Transverse colon (tissue), 4 donors: ENCODE measurements at regions not wholly inside any gene's neighbourhood (a gene's known extent, or its start where the extent isn't known, plus 50 kb on each side); places are given as distances from the start of the nearest gene placed in this dataset.

ENCODE experiments used
- DNase-seq: peaks from one replicate; pipeline ENCODE4 v3.0.0-alpha.2; 2019
- H3K27ac ChIP-seq, 4 donors: fragments of 200-600 bp; sonication (generic); 2 replicates each; pipeline ENCODE4 v1.5.1; 2016 to 2018; ENCODE audit warnings: inconsistent platforms in 4 of 4
- H3K27me3 ChIP-seq: fragments of 200-600 bp; sonication (generic); 2 replicates; pipeline ENCODE4 v1.5.1; 2017; ENCODE audit warnings: inconsistent platforms
- H3K36me3 ChIP-seq, 4 donors: fragments of 200-600 bp; sonication (generic); 2 replicates each; pipeline ENCODE4 v1.5.1; 2017 to 2019; ENCODE audit warnings: inconsistent platforms in 4 of 4
- H3K4me1 ChIP-seq, 4 donors: fragments of 200-600 bp; sonication (generic); 2 replicates each; pipeline ENCODE4 v1.5.1; 2017 to 2020; ENCODE audit warnings: inconsistent platforms in 4 of 4
- H3K4me3 ChIP-seq, 4 donors: fragments of 200-600 bp; sonication (generic); 1 replicate in 1 of 4; 2 replicates in 3 of 4; pipeline versions ENCODE4 v1.5.1 to v1.6.1; 2017 to 2019; ENCODE audit warnings: inconsistent platforms in 4 of 4
- H3K9me3 ChIP-seq, 2 donors: fragments of 200-600 bp; sonication (generic); 2 replicates each; pipeline ENCODE4 v1.5.1; 2017 to 2019; ENCODE audit warnings: inconsistent platforms in 2 of 2
- EP300 ChIP-seq: sonication (generic); formaldehyde crosslinking; IDR thresholded peaks from one replicate; pipeline ENCODE4 v1.6.1; 2017; ENCODE audit warnings: antibody characterized with exemption, low read depth
- POLR2A ChIP-seq: fragments of 450-650 bp; IDR thresholded peaks from one replicate; pipeline ENCODE4 v1.6.1; 2016; ENCODE audit warnings: antibody characterized with exemption, mild to moderate bottlenecking, moderate library complexity
- POLR2AphosphoS5 ChIP-seq, 3 donors: sonication (generic); formaldehyde crosslinking; IDR thresholded peaks; one replicate each; pipeline ENCODE4 v1.6.1; 2016; ENCODE audit warnings: antibody characterized with exemption in 3 of 3
- WGBS, 2 donors: methylation state at CpG; one replicate each; pipeline ENCODE4 v1.1.5; 2018; ENCODE audit warnings: low coverage in 1 of 2; 5-methylcytosine and 5-hydroxymethylcytosine counted together
- in situ Hi-C, 4 donors: fragments of 200-750 bp; cut with MboI; loops; one replicate each; pipeline versions ENCODE4 v1.15.0 to v1.15.1; 2017; ENCODE audit warnings: low sequenced_read_pairs in 3 of 4, low pct_ligation_motif_present in 1 of 4, low pct_unique_long_range_greater_than_20kb in 1 of 4
- intact Hi-C: fragments of 100-400 bp; cut with DNase I; formaldehyde crosslinking; loops from one replicate; pipeline ENCODE4 v1.15.1; 2023; ENCODE audit warnings: low total_unique reads
- TF ChIP-seq, protein P1 (sequence below), 5 experiments: fragments of 200-600 bp in 3 of 5; fragments of 450-650 bp in 2 of 5; sonication (generic) in 3 of 5; IDR thresholded peaks; 1 replicate in 2 of 5; 2 replicates in 3 of 5; pipeline ENCODE4 v1.5.1; 2016 to 2017; ENCODE audit warnings: antibody characterized with exemption in 5 of 5, inconsistent platforms in 3 of 5, mild to moderate bottlenecking in 2 of 5, moderate library complexity in 1 of 5

GRCh38 chr22:48394787-48395186, 1432.9 kb downstream of the BRD1 start:
- H3K9me3 ChIP-seq, result no peaks in the 10 kb centered on the region
- no peak for DNase-seq
- WGBS, 2 donors, result 68% methylated on average over 8 of the region's 8 CpGs; no CpG with 5 or more reads in 1 of the 2 donors
- H3K4me3 ChIP-seq, result no peak overlapping the region
- no peaks in the 10 kb centered on the region for H3K27me3 ChIP-seq
- in situ Hi-C loops, result no loop called here
- H3K36me3 ChIP-seq, result no peaks in the 10 kb centered on the region
- intact Hi-C loops, result no loop called here
- H3K27ac ChIP-seq, result no peak overlapping the region
- H3K4me1 ChIP-seq, result no peaks in the 10 kb centered on the region
- TF ChIP-seq, protein P1, sequence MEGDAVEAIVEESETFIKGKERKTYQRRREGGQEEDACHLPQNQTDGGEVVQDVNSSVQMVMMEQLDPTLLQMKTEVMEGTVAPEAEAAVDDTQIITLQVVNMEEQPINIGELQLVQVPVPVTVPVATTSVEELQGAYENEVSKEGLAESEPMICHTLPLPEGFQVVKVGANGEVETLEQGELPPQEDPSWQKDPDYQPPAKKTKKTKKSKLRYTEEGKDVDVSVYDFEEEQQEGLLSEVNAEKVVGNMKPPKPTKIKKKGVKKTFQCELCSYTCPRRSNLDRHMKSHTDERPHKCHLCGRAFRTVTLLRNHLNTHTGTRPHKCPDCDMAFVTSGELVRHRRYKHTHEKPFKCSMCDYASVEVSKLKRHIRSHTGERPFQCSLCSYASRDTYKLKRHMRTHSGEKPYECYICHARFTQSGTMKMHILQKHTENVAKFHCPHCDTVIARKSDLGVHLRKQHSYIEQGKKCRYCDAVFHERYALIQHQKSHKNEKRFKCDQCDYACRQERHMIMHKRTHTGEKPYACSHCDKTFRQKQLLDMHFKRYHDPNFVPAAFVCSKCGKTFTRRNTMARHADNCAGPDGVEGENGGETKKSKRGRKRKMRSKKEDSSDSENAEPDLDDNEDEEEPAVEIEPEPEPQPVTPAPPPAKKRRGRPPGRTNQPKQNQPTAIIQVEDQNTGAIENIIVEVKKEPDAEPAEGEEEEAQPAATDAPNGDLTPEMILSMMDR (IDR thresholded peaks at IDR 0.05), result no peak
- TF ChIP-seq EP300, result no peak
- no peak for TF ChIP-seq POLR2AphosphoS5 (IDR thresholded peaks at IDR 0.05)
- TF ChIP-seq POLR2A, result no peak

- Histone ChIP-seq H3K27me3 (no peaks in the 10 kb centered on the region), H3K4me1 (no peaks in the 10 kb centered on the region), H3K36me3 (no peaks in the 10 kb centered on the region), H3K9me3 (no peaks in the 10 kb centered on the region), H3K27ac (no peak overlapping the region), H3K4me3 (no peak overlapping the region)
- DNase-seq, result no peak
- intact Hi-C loops (no loop called here), in situ Hi-C loops (no loop called here)
- TF ChIP-seq, protein P1 (IDR thresholded peaks at IDR 0.05), result no peak
- no peak for TF ChIP-seq POLR2AphosphoS5 (IDR thresholded peaks at IDR 0.05)
- no peak for TF ChIP-seq EP300
- 80 to 88% methylated on average over 7 to 10 of the region's 10 CpGs for WGBS, 2 donors
These were observed 1433.8 kb downstream of the BRD1 start for GRCh38 chr22:48393885-48394284.

- Histone ChIP-seq H3K4me3 (no peak overlapping the region), H3K36me3 (no peaks in the 10 kb centered on the region), H3K27ac (no peak overlapping the region), H3K27me3 (no peaks in the 10 kb centered on the region), H3K9me3 (no peaks in the 10 kb centered on the region), H3K4me1 (no peaks in the 10 kb centered on the region)
- no peak for DNase-seq
- TF ChIP-seq, protein P1 (IDR thresholded peaks at IDR 0.05), result no peak
- TF ChIP-seq POLR2AphosphoS5 (IDR thresholded peaks at IDR 0.05), result no peak
- no peak for TF ChIP-seq EP300
- TF ChIP-seq POLR2A, result no peak
- WGBS, 2 donors, result 75% methylated on average over 13 of the region's 13 CpGs; no CpG with 5 or more reads in 1 of the 2 donors
- in situ Hi-C loops (no loop called here), intact Hi-C loops (no loop called here)
These were observed 1434.7 kb downstream of the BRD1 start for GRCh38 chr22:48393041-48393370.

DNA sequence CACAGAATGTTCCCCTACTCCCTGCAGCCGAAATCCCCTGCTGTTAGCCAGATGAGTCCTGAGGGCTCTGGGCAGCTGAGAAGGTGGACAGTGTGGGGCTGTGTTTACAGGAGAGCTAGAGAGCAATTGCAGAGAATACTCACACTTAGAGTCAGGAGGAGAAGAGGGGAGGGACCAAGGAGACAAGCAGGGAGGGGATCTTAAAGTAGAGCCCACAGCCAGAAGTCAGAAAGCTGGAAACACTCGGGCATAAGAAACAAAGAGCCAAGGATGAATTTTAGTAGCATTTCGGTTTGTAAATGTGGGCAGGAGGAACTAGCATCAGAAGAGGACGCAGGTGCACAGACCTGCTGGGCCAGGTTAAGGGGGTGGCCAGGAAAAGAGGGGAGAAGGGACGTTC, 1435.9 kb downstream of the BRD1 start:
- no peaks in the 10 kb centered on the region for H3K9me3 ChIP-seq
- H3K4me1 ChIP-seq, result no peaks in the 10 kb centered on the region
- no peak for TF ChIP-seq POLR2AphosphoS5 (IDR thresholded peaks at IDR 0.05)
- TF ChIP-seq, protein P1 (IDR thresholded peaks at IDR 0.05), result no peak
- no peak overlapping the region for H3K27ac ChIP-seq
- no peak for DNase-seq
- in situ Hi-C loops (no loop called here), intact Hi-C loops (no loop called here)
- H3K4me3 ChIP-seq, result no peak overlapping the region
- H3K27me3 ChIP-seq, result no peaks in the 10 kb centered on the region
- H3K36me3 ChIP-seq, result no peaks in the 10 kb centered on the region
- WGBS, 2 donors, result 58 to 68% methylated on average over 4 to 5 of the region's 5 CpGs
